Natural killer cell (primary cell): ENCODE measurements at regions not wholly inside any gene's neighbourhood (a gene's known extent, or its start where the extent isn't known, plus 50 kb on each side); places are given as distances from the start of the nearest gene placed in this dataset.

Source experiments
- ATAC-seq, 3 donors: fragments of 150-1000 bp in 2 of 3; fragments of 200-7000 bp in 1 of 3; cut with Tn5 transposase; 1 replicate in 1 of 3; 2 replicates in 2 of 3; pipeline ENCODE4 v1.10.0; 2021; ENCODE audit warnings: mild to moderate bottlenecking in 2 of 3, moderate library complexity in 2 of 3
- DNase-seq, 2 donors: peaks; one replicate each; pipeline versions ENCODE4 v3.0.0 to v3.0.0-alpha.2; 2013 to 2021; ENCODE audit warnings: mixed read lengths in 1 of 2
- H3K27ac ChIP-seq: one replicate; pipeline ENCODE4 v1.5.1; 2013; ENCODE audit warnings: mild to moderate bottlenecking, low read length
- H3K27me3 ChIP-seq: one replicate; pipeline ENCODE4 v1.6.1; 2013; ENCODE audit warnings: low read length; ENCODE audit not compliant: control insufficient read depth, insufficient read depth
- H3K36me3 ChIP-seq: one replicate; pipeline ENCODE4 v1.6.1; 2013; ENCODE audit warnings: low read length; ENCODE audit not compliant: control insufficient read depth, insufficient read depth
- H3K4me1 ChIP-seq: one replicate; pipeline ENCODE4 v1.6.1; 2013; ENCODE audit warnings: low read length; ENCODE audit not compliant: control insufficient read depth, insufficient read depth
- H3K4me3 ChIP-seq: one replicate; pipeline ENCODE4 v1.5.1; 2013; ENCODE audit warnings: low read length
- H3K9me3 ChIP-seq: one replicate; pipeline ENCODE4 v1.6.1; 2013; ENCODE audit warnings: low read length; ENCODE audit not compliant: control insufficient read depth, insufficient read depth
- H3K27ac Mint-ChIP-seq, 2 donors: one replicate each; pipeline ENCODE4 v1.8.0; 2022; ENCODE audit warnings: mild to moderate bottlenecking in 2 of 2, mixed read lengths in 2 of 2, moderate library complexity in 1 of 2
- H3K27me3 Mint-ChIP-seq, 2 donors: one replicate each; pipeline ENCODE4 v1.8.0; 2022; ENCODE audit warnings: low read depth in 2 of 2, mixed read lengths in 2 of 2
- H3K36me3 Mint-ChIP-seq: one replicate; pipeline ENCODE4 v1.8.0; 2022; ENCODE audit warnings: mixed read lengths
- H3K4me1 Mint-ChIP-seq, 2 donors: one replicate each; pipeline ENCODE4 v1.8.0; 2022; ENCODE audit warnings: mixed read lengths in 2 of 2
- H3K4me3 Mint-ChIP-seq: one replicate; pipeline ENCODE4 v1.8.0; 2022; ENCODE audit warnings: mild to moderate bottlenecking, moderate library complexity, mixed read lengths
- H3K9me3 Mint-ChIP-seq, 2 donors: one replicate each; pipeline ENCODE4 v1.8.0; 2022; ENCODE audit warnings: mixed read lengths in 2 of 2
- CTCF ChIP-seq: fragments of 200-600 bp; IDR thresholded peaks from one replicate; pipeline ENCODE4 v1.8.0; 2022; ENCODE audit warnings: antibody characterized with exemption
- WGBS: methylation state at CpG from one replicate; pipeline ENCODE4 v1.1.7; 2013; ENCODE audit warnings: missing lambda C conversion rate; ENCODE audit not compliant: insufficient coverage; 5-methylcytosine and 5-hydroxymethylcytosine counted together
- intact Hi-C: fragments of 100-400 bp; cut with micrococcal nuclease; formaldehyde crosslinking; loops from one replicate; pipeline ENCODE4 v1.14.2; 2022

GRCh38 chr7:125572414-125572813 is 642.8 kb upstream of the POT1 start:
- 90% methylated on average over 1 of the region's 1 CpG for WGBS
- Histone ChIP-seq H3K27ac (no peak overlapping the region), H3K36me3 (no peaks in the 10 kb centered on the region), H3K4me3 (no peak overlapping the region), H3K27me3 (no peaks in the 10 kb centered on the region), H3K9me3 (no peaks in the 10 kb centered on the region), H3K4me1 (no peaks in the 10 kb centered on the region)
- no peak overlapping the region for H3K4me3 Mint-ChIP-seq
- H3K9me3 Mint-ChIP-seq, result peaks cover 4 to 9% of the 10 kb centered on the region in 2 donors
- no peak for TF ChIP-seq CTCF
- no peak overlapping the region for H3K27ac Mint-ChIP-seq
- intact Hi-C loops, result no loop called here
- no peaks in the 10 kb centered on the region for H3K27me3 Mint-ChIP-seq
- H3K36me3 Mint-ChIP-seq, result no peaks in the 10 kb centered on the region
- DNase-seq, result no peak
- no peaks in the 10 kb centered on the region for H3K4me1 Mint-ChIP-seq
- no peak for ATAC-seq

- intact Hi-C loops, result no loop called here
These were observed 639.2 kb upstream of the POT1 start for GRCh38 chr7:125568799-125569198.

GRCh38 chr7:125567686-125568085 is 638.1 kb upstream of the POT1 start:
- Mint-ChIP-seq H3K4me3 (no peak overlapping the region), H3K27ac (no peak overlapping the region), H3K36me3 (no peaks in the 10 kb centered on the region), H3K4me1 (no peaks in the 10 kb centered on the region), H3K27me3 (no peaks in the 10 kb centered on the region), H3K9me3 (peaks cover 0 to 2% of the 10 kb centered on the region in 2 donors)
- ATAC-seq, result no peak
- no peak for DNase-seq
- Histone ChIP-seq H3K4me3 (no peak overlapping the region), H3K9me3 (no peaks in the 10 kb centered on the region), H3K4me1 (no peaks in the 10 kb centered on the region), H3K27me3 (no peaks in the 10 kb centered on the region), H3K27ac (no peak overlapping the region), H3K36me3 (no peaks in the 10 kb centered on the region)
- intact Hi-C loops, result no loop called here
- no peak for TF ChIP-seq CTCF
- 76% methylated on average over 2 of the region's 2 CpGs for WGBS

More at GRCh38 chr7:125568799-125569198, 639.2 kb upstream of the POT1 start:
- no peak overlapping the region for H3K27ac Mint-ChIP-seq
- no peaks in the 10 kb centered on the region for H3K36me3 Mint-ChIP-seq
- 64% methylated on average over 4 of the region's 4 CpGs for WGBS
- H3K4me3 Mint-ChIP-seq, result no peak overlapping the region
- H3K4me1 Mint-ChIP-seq, result no peaks in the 10 kb centered on the region
- Histone ChIP-seq H3K27me3 (no peaks in the 10 kb centered on the region), H3K4me1 (no peaks in the 10 kb centered on the region), H3K36me3 (no peaks in the 10 kb centered on the region), H3K4me3 (no peak overlapping the region), H3K9me3 (no peaks in the 10 kb centered on the region), H3K27ac (no peak overlapping the region)
- DNase-seq (no peak), ATAC-seq (no peak)
- TF ChIP-seq CTCF, result no peak
- H3K9me3 Mint-ChIP-seq, result peaks cover 0 to 2% of the 10 kb centered on the region in 2 donors
- H3K27me3 Mint-ChIP-seq, result no peaks in the 10 kb centered on the region

- peaks cover 14% of the 10 kb centered on the region in 2 donors for H3K4me1 Mint-ChIP-seq
- Histone ChIP-seq H3K4me1 (no peaks in the 10 kb centered on the region), H3K27ac (no peak overlapping the region), H3K36me3 (no peaks in the 10 kb centered on the region), H3K27me3 (no peaks in the 10 kb centered on the region), H3K9me3 (no peaks in the 10 kb centered on the region), H3K4me3 (no peak overlapping the region)
- TF ChIP-seq CTCF, result no peak
- DNase-seq (no peak), ATAC-seq (no peak)
- WGBS, result 89% methylated on average over 12 of the region's 12 CpGs
- no peaks in the 10 kb centered on the region for H3K36me3 Mint-ChIP-seq
- no peak overlapping the region for H3K27ac Mint-ChIP-seq
- intact Hi-C loops, result no loop called here
- H3K27me3 Mint-ChIP-seq, result no peaks in the 10 kb centered on the region
- no peak overlapping the region for H3K4me3 Mint-ChIP-seq
- H3K9me3 Mint-ChIP-seq, result peaks cover 0 to 3% of the 10 kb centered on the region in 2 donors
These were observed 634.4 kb upstream of the POT1 start for GRCh38 chr7:125563964-125564529.
